ENCODE measurements at regions not wholly inside any gene's neighbourhood (a gene's known extent, or its start where the extent isn't known, plus 50 kb on each side); places are given as distances from the start of the nearest gene placed in this dataset.

- TF ChIP-seq CTCF (conservative IDR thresholded peaks at IDR 0.05 in 1 of 2, IDR thresholded peaks at IDR 0.05 in 1 of 2; ENCODE audit: low read depth in 1 of 2, low read length in 2 of 2) (no peak), EZH2 (IDR thresholded peaks at IDR 0.05; ENCODE audit: low read length, missing control alignments) (no peak)
These were observed 104.7 kb upstream of the PAX6 start for GRCh38 chr11:31915867-31916266.
